RCC 7860 (cell line): ENCODE measurements at regions not wholly inside any gene's neighbourhood (a gene's known extent, or its start where the extent isn't known, plus 50 kb on each side); places are given as distances from the start of the nearest gene placed in this dataset.
"Not testable (repeated sequence)": the region's sequence is repeated elsewhere in the genome, so short reads cannot be mapped to it uniquely, and the experiment has no call there.

Experiments used
- DNase-seq: peaks from one replicate; pipeline ENCODE4 v3.0.0-alpha.2; 2015; ENCODE audit warnings: low spot score
- FAIRE-seq: peaks from 2 replicates; lab custom pipeline; 2012; peaks lifted over from hg19 to GRCh38; lab: Jason Lieb, UNC

DNA sequence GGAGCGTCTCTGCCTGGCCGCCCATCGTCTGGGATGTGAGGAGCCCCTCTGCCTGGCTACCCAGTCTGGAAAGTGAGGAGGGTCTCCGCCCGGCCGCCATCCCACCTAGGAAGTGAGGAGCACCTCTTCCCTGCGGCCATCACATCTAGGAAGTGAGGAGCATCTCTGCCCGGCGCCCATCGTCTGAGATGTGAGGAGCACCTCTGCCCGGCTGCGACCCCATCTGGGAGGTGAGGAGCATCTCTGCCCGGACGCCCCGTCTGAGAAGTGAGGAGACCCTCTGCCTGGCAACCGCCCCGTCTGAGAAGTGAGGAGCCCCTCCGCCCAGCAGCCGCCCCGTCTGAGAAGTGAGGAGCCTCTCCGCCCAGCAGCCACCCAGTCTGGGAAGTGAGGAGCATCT is 84.5 kb downstream of the IDS start:
- not testable (repeated sequence) for FAIRE-seq, DNase-seq

DNA sequence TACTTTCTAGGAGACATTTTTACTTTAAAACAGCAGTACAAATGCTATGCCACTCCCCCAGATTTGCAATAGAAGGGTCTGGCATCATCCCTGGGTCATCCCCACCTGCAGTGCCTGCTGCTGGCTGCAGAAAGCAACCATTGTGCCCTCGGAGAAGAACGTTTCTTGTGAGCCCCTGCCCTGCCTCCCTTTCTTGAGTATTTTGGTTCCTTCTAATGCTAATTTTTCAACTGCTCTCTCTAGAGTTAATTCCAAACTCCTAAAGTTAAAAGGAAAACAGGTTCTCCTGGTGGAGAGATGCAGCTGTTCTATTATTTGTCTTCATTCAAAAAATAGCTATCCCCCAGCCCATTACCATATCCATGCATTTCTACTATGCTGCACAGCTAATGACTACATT is 107.1 kb downstream of the IDS start:
- no peak for FAIRE-seq
- no peak for DNase-seq

DNA sequence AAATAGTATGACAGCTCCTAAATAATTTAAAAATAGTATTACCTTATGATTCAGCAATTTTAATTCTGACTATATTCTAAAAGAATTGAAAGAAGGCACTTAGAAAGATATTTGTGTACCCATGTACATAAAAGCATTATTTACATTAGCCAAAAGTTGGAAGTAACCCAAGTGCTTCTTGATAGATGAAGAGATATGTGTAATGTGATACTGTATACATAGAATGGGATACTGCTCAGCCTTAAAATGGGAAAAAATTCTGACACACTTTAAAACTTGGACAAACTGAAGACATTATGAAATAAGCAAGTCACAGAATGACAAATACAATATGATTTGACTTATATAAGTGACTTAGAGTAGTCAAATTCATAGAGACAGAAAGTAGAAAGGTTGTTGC is 112.2 kb downstream of the IDS start:
- DNase-seq (no peak), FAIRE-seq (no peak)

DNA sequence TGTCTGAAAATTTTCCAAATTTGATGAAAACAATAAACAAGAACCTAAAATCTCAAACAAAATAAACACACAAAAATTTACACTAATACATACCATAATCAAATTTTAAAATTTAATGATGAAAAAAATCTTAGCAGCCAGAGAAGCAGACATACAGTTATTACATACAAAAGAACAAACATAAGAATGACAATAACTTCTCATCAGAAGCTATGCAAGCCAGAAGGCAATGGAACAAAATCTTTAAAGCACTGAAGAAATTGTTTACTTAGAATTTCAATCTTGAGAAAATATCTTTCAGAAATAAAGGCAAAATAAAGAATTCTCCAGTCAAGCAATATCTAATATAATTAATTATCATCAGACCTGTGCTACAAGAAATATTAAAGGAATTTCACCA is 121.3 kb downstream of the IDS start:
- FAIRE-seq = peak; percentile 4
- no peak for DNase-seq

DNA sequence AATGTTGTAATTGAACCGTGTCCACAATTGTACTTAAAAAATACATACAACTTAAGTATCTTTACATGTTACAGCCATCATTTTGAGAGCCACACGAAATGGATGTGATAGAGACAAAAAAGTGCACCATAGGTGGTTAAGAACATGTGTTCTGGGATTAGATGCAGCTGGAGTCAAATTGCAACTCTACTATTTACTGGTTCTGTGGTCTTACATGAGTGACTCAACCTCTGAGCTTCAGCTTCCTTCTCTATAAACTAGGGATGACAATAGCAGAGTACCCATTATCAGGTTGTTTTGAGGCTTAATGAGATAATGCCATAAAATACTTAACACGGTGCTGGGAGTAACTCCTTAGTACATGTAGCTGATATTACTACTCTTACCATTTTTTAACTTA is 130.4 kb downstream of the IDS start:
- DNase-seq (no peak), FAIRE-seq (no peak)

DNA sequence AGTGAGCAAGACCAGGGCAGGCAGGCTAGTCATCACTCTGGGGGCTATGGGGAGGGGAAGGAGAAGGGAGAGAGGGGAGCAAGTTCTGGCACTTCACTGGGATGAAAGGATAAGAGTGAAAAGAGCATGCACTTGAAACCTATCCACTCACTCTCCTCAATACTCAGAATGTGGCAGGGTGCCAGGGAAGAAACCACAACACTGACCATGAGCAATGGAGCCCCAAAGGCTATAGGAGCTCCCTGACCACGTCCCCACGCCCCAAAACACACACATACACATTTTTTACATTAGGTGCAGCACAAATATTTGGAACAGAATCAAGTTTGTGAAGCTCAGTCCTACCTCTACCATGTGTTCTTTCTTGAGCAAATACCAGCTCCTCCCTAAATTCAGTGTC is 132.2 kb downstream of the IDS start:
- no peak for FAIRE-seq
- DNase-seq = peak; percentile 4

DNA sequence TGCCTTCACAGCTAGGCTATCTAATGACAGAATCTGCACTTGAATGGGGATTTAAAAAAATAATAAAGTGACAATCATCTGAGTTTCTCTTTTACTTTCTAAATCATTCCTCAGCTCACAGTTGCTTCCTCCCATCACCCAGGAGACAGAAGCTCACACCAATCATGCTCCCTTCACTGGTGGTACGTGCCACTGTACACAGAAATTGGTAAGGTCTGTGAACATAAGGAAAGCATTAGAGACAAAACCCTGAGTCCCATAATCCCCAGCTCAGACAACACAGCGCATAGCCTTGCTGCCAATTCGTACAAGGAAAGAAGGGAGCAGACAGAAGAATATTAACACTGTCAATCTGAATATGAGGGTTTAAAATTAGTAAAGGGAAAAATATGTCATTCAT is 133.1 kb downstream of the IDS start:
- FAIRE-seq (no peak), DNase-seq (no peak)

DNA sequence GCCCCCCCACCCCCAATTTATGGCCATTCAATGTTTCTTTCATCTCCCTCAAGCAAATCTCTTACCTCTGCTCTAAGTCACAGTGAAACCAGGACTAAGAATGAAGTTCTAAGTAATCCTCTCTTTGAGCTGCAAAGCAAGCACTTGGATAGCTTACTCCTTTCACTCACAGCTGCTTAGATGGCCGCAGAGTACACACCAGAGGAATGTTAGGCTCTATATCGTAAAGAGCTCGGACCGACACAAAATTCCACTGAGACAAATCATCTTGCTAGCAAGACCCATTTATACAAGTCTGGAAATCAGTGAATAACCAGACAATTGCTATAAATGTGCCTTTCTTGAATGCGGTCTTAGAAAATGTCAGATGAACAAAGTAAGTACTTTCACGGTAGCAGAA is 135.0 kb downstream of the IDS start:
- FAIRE-seq (no peak), DNase-seq (no peak)

DNA sequence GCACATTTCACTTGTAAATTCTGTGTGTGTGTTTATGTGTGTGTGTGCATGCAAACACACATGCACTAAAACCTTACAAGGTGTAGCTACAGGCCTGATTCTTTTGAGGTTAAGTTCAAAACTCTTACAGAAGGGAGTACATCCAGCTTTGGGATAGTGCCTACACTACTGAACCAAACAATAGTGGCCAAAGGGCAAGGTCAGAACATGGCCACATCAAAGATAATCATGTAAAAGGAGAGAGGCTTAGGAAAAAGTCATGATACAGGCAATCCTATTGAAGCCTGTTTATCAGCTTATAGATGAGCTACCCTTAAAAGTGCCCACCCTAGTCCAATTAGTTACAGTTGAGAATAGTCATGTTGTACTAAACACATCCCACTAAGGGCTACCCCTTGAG is 139.6 kb downstream of the IDS start:
- FAIRE-seq (no peak), DNase-seq (no peak)

DNA sequence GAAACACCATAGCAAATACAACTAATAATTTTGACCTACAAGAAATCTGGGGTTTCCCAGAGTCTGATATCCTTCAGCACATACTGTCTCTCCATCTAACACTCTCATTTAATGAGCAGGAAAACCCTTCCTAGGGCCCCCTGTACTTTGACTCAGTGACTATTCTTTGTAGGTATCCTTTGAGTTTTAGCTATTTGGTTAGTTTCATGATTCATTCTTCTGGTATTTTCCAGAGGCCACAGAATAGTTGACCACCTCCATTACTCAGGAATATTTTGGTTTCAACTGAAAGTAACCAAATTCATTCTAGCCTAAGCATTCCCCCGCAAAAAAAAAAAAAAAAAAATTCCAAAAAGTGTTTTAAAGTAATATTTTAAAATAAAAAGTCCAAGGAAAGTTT is 140.0 kb downstream of the IDS start:
- peak; percentile 96 for FAIRE-seq
- peak; percentile 76 for DNase-seq

DNA sequence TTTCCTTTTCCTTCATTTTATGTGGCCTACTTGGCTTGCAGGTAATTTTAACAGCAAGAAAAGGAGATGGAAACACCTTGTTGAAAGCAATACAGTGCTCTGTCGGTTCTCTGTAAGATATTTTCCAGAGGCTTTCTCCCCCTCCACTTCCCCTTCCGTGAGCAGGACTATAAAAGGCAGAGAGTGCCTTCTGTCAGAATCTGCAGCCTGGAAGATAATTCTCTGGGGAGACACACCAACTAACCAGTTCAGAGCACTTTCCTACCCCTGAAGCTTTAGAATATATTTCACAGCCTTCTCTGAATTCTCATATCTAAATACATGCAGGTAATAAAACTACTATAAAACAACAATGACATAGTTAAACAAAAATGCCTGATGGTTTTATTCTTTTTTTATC is 141.1 kb downstream of the IDS start:
- DNase-seq (no peak), FAIRE-seq (no peak)

DNA sequence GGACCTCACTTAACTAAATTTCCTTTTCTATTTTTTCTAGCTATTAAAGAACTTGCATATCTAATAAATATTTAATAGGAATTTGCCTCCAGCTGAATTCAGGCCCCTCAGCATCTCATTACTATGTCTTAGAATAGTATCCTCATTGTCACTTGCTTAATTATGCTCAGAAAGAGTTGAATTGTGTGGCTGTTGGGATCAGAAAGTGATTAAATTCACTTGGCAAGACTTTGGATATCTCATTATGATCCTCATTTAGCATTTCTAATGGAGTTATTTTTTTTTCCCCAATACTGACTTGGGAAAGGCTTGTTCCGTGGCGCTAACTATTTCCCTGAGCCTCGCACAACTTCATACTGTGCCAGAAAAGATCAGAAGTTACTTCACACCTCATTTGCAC is 158.8 kb downstream of the IDS start:
- DNase-seq (no peak), FAIRE-seq (no peak)

DNA sequence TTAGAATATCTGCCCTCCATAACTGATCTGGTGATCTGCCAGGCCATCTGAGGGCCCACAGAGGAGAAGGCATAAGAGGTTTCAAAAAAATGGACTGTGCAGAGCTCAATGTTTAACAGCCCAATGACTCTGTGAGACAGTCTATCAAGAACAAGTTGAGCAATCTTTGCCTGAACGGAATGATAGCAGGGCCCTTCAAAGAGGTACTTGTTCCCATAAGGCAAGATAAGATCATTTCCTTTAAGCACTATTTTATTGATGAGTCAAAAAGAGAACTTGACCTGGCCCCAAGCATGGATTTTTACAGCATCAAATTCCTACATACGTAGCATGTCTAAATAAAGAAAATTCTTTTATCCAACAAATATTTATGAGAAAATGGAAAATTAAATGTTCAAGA is 182.8 kb downstream of the IDS start:
- FAIRE-seq = no peak

DNA sequence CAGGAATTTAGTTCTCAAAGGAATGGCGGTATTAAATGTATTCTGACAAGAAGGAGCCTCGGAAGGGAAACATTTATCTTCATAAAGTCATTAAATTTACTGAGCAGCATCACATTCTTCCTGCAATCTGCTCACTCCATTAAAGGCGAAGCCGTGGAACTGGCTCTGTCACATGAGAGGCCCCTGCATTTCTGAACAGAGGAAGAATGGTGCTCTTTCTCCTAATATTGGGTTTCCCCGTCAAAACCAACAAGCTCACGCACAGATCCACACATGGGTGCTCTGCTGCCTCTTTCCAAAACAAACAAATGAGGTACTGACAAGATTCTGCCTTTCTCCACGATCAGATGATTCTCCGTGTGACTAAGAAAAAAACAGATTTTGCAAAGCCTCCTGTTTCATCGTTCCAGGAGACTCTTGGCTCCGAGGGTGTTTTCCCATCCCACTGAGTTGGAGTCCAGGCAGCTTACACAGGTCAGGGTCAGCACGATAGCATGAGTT is 191.2 kb downstream of the IDS start:
- FAIRE-seq (no peak), DNase-seq (no peak)

More for the DNA sequence above, 182.8 kb downstream of the IDS start:
- DNase-seq = no peak

DNA sequence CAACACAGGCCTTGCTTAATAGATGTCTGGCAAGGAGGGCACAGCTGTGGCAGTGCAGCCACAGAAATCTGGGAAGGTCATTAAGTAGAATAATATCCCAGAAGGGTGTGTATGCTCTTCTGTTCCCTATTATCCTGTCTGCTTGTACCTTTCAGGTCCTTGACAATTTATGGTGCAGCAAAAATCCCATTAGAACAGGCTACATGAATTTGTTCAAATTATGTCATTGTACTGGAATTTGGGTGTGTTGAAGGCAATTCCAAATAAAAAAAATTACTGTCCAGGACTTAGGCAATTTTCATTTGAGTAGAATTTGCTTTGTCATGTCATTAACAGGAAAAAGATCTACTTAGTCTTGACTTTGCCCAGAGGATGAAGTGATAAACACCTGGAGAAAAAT is 192.1 kb downstream of the IDS start:
- no peak for DNase-seq
- no peak for FAIRE-seq

DNA sequence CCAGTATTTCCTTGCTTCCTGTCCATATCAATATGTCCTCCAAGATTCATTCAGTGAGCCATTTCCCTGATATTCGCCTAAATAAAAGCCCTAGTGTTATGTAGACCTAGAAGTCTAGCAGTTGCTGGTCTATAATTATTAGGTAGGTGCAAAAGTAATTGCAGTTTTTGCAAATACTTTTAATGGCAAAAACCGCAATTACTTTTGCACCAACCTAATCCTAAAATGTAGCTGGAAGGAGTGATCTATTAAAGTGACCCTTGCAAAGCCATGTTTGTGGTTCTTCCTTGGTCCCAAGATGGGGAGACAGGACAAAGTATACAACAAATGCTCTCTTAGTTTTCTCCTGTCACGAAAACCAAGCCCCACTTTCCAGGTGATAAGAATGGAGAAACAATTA is 193.0 kb downstream of the IDS start:
- DNase-seq (no peak), FAIRE-seq (no peak)

DNA sequence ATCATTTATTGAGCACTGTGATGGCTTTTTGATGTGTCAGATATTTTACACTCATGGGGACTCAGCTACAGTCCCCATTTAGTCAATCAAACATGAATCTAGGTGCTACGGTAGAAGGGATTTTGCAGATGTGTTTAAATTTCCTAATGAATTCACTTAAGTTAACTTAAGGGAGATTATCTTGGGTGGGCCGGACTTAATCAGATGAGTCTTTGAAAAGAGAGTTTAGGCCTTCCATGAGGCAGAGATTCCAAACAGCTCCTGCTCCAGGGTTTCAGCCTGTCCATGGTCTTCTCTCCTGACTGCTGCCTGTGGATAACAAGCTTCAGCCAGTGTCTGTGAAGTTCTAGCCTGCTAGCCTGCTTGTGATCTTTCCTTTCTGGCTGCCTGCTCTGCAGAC is 202.4 kb downstream of the IDS start:
- DNase-seq (no peak), FAIRE-seq (no peak)

DNA sequence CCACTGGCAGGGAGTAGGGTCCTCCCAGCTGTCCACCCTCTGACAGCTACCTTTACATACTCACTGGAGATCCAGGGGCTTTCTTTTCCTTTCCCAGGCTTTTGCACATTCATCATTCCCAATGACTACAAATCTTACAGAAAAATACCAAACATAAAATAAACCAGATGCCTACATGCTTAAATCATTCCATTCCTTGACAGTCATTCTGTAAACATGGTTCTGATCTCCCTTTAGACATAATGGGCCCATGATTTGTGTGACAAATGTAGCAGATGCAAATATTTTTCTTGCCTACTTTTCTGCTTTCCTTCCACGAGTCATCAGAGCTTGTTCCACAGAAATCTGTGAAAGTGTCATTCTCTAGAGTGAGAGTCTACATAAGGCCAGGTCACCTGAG is 207.0 kb downstream of the IDS start:
- DNase-seq (no peak), FAIRE-seq (no peak)

DNA sequence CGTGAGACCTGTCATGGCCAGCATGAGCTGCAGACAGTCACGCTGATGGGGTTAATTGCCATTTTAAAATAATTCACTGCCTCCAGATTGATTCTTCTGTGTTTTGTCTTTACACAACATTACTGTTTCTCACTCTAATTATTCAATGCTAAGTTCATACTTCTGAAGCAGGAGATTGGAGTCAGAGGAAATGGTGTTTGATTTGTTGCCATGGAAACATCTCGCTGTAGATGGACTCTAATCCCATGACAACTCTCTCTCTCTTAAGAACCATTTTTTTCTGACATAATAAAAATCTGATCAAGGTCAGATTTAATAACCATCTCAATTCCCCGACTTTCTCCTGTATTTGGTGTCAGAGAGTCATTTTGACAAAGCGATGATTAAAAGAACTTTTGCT is 209.0 kb downstream of the IDS start:
- DNase-seq (no peak), FAIRE-seq (no peak)

DNA sequence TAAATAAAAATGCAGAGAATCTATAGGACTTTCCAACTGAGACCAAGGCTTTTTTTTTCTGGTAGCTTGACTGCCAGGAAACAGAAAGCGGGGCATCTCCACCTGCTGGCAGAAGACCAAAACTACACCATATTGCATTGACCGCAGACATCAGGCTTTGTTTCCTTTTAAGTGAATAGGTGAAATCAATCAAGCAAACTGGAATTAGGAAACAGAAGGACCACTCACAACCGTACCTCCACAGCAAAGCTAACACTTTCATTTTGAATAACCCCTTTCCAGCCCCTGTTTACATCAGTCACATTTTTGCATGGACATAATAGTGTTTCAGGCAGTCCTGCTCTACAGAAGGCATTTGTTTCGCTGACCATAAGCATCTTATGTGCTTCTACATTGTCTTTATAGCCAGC is 218.2 kb downstream of the IDS start:
- peak; percentile 9 for DNase-seq
- FAIRE-seq = peak; percentile 62

DNA sequence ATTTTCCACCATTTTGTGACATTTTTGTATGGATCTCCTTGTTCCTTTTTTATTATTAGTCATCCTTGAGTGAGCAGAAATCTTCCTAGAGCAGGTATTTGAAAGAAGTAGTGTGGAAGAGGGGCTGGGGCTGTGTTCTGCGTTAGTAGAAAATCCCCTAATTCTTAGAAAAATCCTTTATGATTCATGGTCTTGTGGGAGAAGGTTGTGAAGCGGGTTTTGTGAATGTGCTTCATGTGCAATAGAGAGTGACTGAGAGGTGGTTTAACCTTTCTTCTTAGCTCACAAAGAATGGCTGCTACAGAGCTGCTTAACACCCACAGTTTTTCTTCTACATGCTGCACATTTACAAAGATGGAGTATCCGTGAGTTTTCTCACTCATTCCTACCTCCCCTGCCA is 220.5 kb downstream of the IDS start:
- DNase-seq (no peak), FAIRE-seq (no peak)

DNA sequence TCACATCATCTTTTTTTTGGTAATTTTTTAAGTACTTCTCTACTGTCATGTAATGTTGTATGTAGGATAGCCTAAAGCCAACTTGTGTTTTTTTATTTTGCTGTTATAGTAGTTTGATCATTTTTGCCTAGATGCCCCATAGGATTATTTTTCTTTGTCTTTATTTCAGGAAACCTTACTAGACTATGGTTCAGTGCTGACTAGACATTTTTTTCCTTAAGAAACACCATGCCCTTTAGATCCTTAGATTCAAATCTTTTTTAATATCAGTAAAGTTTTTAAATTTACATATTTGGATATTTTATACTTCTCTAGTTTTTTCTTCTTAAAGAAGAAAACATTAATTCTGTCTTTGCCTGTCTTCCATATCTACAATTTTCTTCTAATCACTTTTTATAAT is 221.3 kb downstream of the IDS start:
- no peak for FAIRE-seq
- no peak for DNase-seq

DNA sequence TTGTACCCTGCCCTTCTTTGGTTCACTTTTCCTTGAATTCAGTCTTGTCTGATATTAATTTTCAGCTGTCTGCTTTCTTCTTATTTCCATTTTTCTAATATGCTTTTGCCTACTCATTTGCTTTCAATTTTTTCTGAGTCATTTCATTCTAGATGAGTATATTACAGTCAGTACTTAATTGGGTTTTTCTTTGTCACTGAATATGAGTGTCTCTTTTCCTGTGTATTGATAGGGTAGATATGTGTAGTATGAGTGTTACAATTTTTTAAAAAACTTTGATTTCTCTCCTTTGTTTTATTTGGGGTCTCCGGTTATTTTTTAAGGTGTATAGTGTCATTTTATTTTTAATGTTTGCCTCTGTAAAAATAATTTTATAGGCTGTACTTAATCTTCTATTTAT is 222.2 kb downstream of the IDS start:
- no peak for DNase-seq
- no peak for FAIRE-seq

DNA sequence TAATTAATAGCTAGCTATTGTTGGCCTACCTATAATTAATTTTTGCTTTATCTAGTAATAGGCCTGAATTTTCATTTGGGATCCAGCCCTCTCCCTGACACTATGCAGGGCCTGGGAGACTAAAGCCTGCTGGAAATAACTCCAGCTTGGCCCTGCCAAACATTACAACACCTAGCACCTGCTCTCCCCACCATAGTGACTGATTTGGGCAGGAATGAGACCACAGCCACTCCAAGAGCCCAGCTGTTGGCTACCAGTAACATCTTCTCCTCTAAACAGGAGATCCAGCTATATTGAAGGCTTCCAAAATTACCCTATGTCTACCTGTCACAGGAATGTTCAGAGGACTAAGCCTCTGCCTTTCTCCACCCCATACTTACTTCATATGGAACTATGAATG is 225.1 kb downstream of the IDS start:
- no peak for DNase-seq
- FAIRE-seq = no peak
